ENCODE measurements at regions not wholly inside any gene's neighbourhood (a gene's known extent, or its start where the extent isn't known, plus 50 kb on each side); places are given as distances from the start of the nearest gene placed in this dataset.

DNA sequence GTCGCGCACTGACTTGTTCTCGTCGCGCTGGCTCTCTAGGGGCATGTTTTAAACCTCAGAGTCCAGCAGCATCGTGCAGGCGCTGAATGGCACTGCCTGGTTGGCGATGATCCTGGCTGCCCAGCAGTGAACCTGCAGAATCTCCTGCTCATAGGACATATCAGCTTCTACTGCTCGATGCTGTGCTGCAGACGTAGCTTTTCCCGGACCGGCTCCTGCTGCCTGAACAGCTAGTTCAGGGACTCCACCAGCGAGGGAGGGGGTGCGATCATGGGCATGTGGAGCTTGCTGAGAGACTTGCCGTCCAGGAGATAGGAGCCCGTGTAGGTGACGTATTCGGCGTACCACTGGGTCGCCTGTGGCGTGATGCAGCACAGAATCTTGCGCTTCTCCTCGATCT lies 890.0 kb upstream of the LRRTM1 start:
- Histone ChIP-seq H3K36me3 (ENCODE audit: control insufficient read depth in 1 of 2, insufficient read depth in 2 of 2, low read length in 2 of 2) (no peaks in the 10 kb centered on the region), H3K4me3 (ENCODE audit: low read depth in 1 of 2, low read length in 2 of 2) (no peak overlapping the region), H3K9me3 (ENCODE audit: control insufficient read depth in 1 of 2, low read length in 2 of 2) (peaks cover 10 to 15% of the 10 kb centered on the region in 2 donors), H3K9ac (ENCODE audit: low read depth in 1 of 2, low read length in 2 of 2) (no peak overlapping the region), H3K4me1 (ENCODE audit: control insufficient read depth in 1 of 2, insufficient read depth in 2 of 2, low read length in 2 of 2) (no peaks in the 10 kb centered on the region), H3K27ac (ENCODE audit: low read depth, low read length) (no peak overlapping the region), H3K27me3 (ENCODE audit: control insufficient read depth in 1 of 2, insufficient read depth in 2 of 2, low read length in 2 of 2) (no peaks in the 10 kb centered on the region)

GRCh38 chr2:81194176-81194575 lies 889.6 kb upstream of the LRRTM1 start:
- peaks cover 11 to 15% of the 10 kb centered on the region in 2 donors for H3K9me3 ChIP-seq (ENCODE audit: control insufficient read depth in 1 of 2, low read length in 2 of 2)
- no peak overlapping the region for H3K9ac ChIP-seq (ENCODE audit: low read depth in 1 of 2, low read length in 2 of 2)
- H3K36me3 ChIP-seq (ENCODE audit: control insufficient read depth in 1 of 2, insufficient read depth in 2 of 2, low read length in 2 of 2), result no peaks in the 10 kb centered on the region
- no peak overlapping the region for H3K27ac ChIP-seq (ENCODE audit: low read depth, low read length)
- no peaks in the 10 kb centered on the region for H3K27me3 ChIP-seq (ENCODE audit: control insufficient read depth in 1 of 2, insufficient read depth in 2 of 2, low read length in 2 of 2)
- H3K4me1 ChIP-seq (ENCODE audit: control insufficient read depth in 1 of 2, insufficient read depth in 2 of 2, low read length in 2 of 2), result no peaks in the 10 kb centered on the region
- no peak overlapping the region for H3K4me3 ChIP-seq (ENCODE audit: low read depth in 1 of 2, low read length in 2 of 2)

GRCh38 chr2:81181845-81182244 lies 877.3 kb upstream of the LRRTM1 start:
- Histone ChIP-seq H3K27me3 (ENCODE audit: control insufficient read depth in 1 of 2, insufficient read depth in 2 of 2, low read length in 2 of 2) (no peaks in the 10 kb centered on the region), H3K27ac (ENCODE audit: low read depth, low read length) (no peak overlapping the region), H3K36me3 (ENCODE audit: control insufficient read depth in 1 of 2, insufficient read depth in 2 of 2, low read length in 2 of 2) (no peaks in the 10 kb centered on the region), H3K4me1 (ENCODE audit: control insufficient read depth in 1 of 2, insufficient read depth in 2 of 2, low read length in 2 of 2) (no peaks in the 10 kb centered on the region), H3K4me3 (ENCODE audit: low read depth in 1 of 2, low read length in 2 of 2) (no peak overlapping the region), H3K9ac (ENCODE audit: low read depth in 1 of 2, low read length in 2 of 2) (no peak overlapping the region), H3K9me3 (ENCODE audit: control insufficient read depth in 1 of 2, low read length in 2 of 2) (peaks cover 0 to 5% of the 10 kb centered on the region in 2 donors)

DNA sequence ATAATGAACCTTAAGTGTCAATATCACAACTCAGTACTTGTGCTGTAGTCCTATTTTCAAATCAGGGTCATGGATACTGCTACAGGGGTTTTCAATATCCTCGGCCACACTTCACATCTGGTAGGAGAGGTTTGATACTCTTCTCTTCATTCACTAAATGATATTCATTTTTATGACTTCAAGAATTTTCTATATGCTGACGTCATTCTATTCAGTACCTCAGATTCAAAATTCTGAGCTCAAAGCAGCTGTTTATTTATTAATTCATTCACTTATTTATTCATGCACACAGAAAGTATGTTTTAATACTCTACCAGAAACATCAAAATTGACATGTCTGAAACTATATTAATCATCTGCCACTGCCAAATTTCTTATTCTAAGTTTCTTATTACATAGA lies 866.9 kb upstream of the LRRTM1 start:
- no peaks in the 10 kb centered on the region for H3K4me1 ChIP-seq (ENCODE audit: control insufficient read depth in 1 of 2, insufficient read depth in 2 of 2, low read length in 2 of 2)
- no peak overlapping the region for H3K4me3 ChIP-seq (ENCODE audit: low read depth in 1 of 2, low read length in 2 of 2)

GRCh38 chr2:81163583-81163982 lies 859.0 kb upstream of the LRRTM1 start:
- H3K27me3 ChIP-seq (ENCODE audit: control insufficient read depth in 1 of 2, insufficient read depth in 2 of 2, low read length in 2 of 2), result no peaks in the 10 kb centered on the region
- H3K9me3 ChIP-seq (ENCODE audit: control insufficient read depth in 1 of 2, low read length in 2 of 2), result peaks cover 0 to 7% of the 10 kb centered on the region in 2 donors
- H3K4me3 ChIP-seq (ENCODE audit: low read depth in 1 of 2, low read length in 2 of 2), result no peak overlapping the region
- no peaks in the 10 kb centered on the region for H3K36me3 ChIP-seq (ENCODE audit: control insufficient read depth in 1 of 2, insufficient read depth in 2 of 2, low read length in 2 of 2)
- no peak overlapping the region for H3K9ac ChIP-seq (ENCODE audit: low read depth in 1 of 2, low read length in 2 of 2)
- no peaks in the 10 kb centered on the region for H3K4me1 ChIP-seq (ENCODE audit: control insufficient read depth in 1 of 2, insufficient read depth in 2 of 2, low read length in 2 of 2)
- no peak overlapping the region for H3K27ac ChIP-seq (ENCODE audit: low read depth, low read length)

More for the DNA sequence above, 866.9 kb upstream of the LRRTM1 start:
- Histone ChIP-seq H3K9ac (ENCODE audit: low read depth in 1 of 2, low read length in 2 of 2) (no peak overlapping the region), H3K27ac (ENCODE audit: low read depth, low read length) (no peak overlapping the region), H3K9me3 (ENCODE audit: control insufficient read depth in 1 of 2, low read length in 2 of 2) (peaks cover 0 to 4% of the 10 kb centered on the region in 2 donors), H3K36me3 (ENCODE audit: control insufficient read depth in 1 of 2, insufficient read depth in 2 of 2, low read length in 2 of 2) (no peaks in the 10 kb centered on the region), H3K27me3 (ENCODE audit: control insufficient read depth in 1 of 2, insufficient read depth in 2 of 2, low read length in 2 of 2) (no peaks in the 10 kb centered on the region)

DNA sequence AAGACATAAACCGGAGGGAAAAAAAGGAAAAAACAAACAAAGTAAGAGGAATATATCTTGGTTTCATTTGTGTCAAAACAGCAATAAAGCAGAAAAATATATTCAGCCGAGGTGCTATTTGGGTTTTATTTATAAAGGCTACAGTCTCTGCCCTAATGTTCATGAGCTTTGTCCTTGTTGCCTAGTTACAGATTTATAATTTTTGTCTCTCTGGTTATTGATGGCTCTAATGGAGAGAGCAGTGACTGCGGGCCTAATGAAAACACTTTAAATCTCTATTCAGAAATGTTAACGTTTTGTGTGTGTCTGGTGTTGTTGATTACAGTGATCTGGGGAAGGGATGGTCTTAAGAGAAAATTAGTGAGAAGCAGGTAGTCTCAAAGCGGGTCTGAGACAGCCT lies 854.0 kb upstream of the LRRTM1 start:
- Histone ChIP-seq H3K4me3 (ENCODE audit: low read depth in 1 of 2, low read length in 2 of 2) (no peak overlapping the region), H3K9me3 (ENCODE audit: control insufficient read depth in 1 of 2, low read length in 2 of 2) (no peaks in the 10 kb centered on the region), H3K27me3 (ENCODE audit: control insufficient read depth in 1 of 2, insufficient read depth in 2 of 2, low read length in 2 of 2) (no peaks in the 10 kb centered on the region), H3K27ac (ENCODE audit: low read depth, low read length) (no peak overlapping the region), H3K4me1 (ENCODE audit: control insufficient read depth in 1 of 2, insufficient read depth in 2 of 2, low read length in 2 of 2) (no peaks in the 10 kb centered on the region), H3K9ac (ENCODE audit: low read depth in 1 of 2, low read length in 2 of 2) (no peak overlapping the region), H3K36me3 (ENCODE audit: control insufficient read depth in 1 of 2, insufficient read depth in 2 of 2, low read length in 2 of 2) (no peaks in the 10 kb centered on the region)

DNA sequence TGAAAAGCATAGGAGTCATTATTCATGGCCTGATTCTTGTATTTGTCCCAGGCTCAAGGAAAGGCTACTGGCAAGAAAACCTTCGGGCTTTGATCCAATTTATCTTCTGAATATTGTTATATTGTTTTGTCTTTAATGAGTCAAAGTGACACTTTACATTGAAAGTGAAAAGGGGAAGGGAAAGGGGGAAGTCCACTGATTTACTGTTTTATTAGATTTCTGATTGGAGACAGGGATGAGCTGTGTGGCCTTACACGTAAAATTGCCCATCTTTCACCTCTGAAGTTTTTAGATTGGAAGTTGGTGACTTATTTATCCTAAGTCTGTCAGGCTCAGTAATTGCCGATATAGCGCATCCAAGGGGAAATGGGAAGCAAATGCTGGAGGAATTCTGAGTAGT lies 843.8 kb upstream of the LRRTM1 start:
- no peak overlapping the region for H3K9ac ChIP-seq (ENCODE audit: low read depth in 1 of 2, low read length in 2 of 2)
- no peaks in the 10 kb centered on the region for H3K27me3 ChIP-seq (ENCODE audit: control insufficient read depth in 1 of 2, insufficient read depth in 2 of 2, low read length in 2 of 2)
- peaks cover 8 to 16% of the 10 kb centered on the region in 2 donors for H3K9me3 ChIP-seq (ENCODE audit: control insufficient read depth in 1 of 2, low read length in 2 of 2)
- H3K4me1 ChIP-seq (ENCODE audit: control insufficient read depth in 1 of 2, insufficient read depth in 2 of 2, low read length in 2 of 2), result no peaks in the 10 kb centered on the region
- no peak overlapping the region for H3K27ac ChIP-seq (ENCODE audit: low read depth, low read length)
- no peak overlapping the region for H3K4me3 ChIP-seq (ENCODE audit: low read depth in 1 of 2, low read length in 2 of 2)
- H3K36me3 ChIP-seq (ENCODE audit: control insufficient read depth in 1 of 2, insufficient read depth in 2 of 2, low read length in 2 of 2), result no peaks in the 10 kb centered on the region

- H3K4me1 ChIP-seq (ENCODE audit: control insufficient read depth in 1 of 2, insufficient read depth in 2 of 2, low read length in 2 of 2), result no peaks in the 10 kb centered on the region
- H3K9me3 ChIP-seq (ENCODE audit: control insufficient read depth in 1 of 2, low read length in 2 of 2), result peaks cover 7 to 9% of the 10 kb centered on the region in 2 donors
- H3K27me3 ChIP-seq (ENCODE audit: control insufficient read depth in 1 of 2, insufficient read depth in 2 of 2, low read length in 2 of 2), result no peaks in the 10 kb centered on the region
- no peaks in the 10 kb centered on the region for H3K36me3 ChIP-seq (ENCODE audit: control insufficient read depth in 1 of 2, insufficient read depth in 2 of 2, low read length in 2 of 2)
- no peak overlapping the region for H3K9ac ChIP-seq (ENCODE audit: low read depth in 1 of 2, low read length in 2 of 2)
- no peak overlapping the region for H3K27ac ChIP-seq (ENCODE audit: low read depth, low read length)
- no peak overlapping the region for H3K4me3 ChIP-seq (ENCODE audit: low read depth in 1 of 2, low read length in 2 of 2)
These were observed 831.7 kb upstream of the LRRTM1 start for GRCh38 chr2:81136296-81136695.

GRCh38 chr2:81097361-81097760 lies 792.8 kb upstream of the LRRTM1 start:
- H3K9me3 ChIP-seq (ENCODE audit: control insufficient read depth in 1 of 2, low read length in 2 of 2), result peaks cover 0 to 6% of the 10 kb centered on the region in 2 donors
- H3K27ac ChIP-seq (ENCODE audit: low read depth, low read length), result no peak overlapping the region
- H3K4me1 ChIP-seq (ENCODE audit: control insufficient read depth in 1 of 2, insufficient read depth in 2 of 2, low read length in 2 of 2), result no peaks in the 10 kb centered on the region
- H3K4me3 ChIP-seq (ENCODE audit: low read depth in 1 of 2, low read length in 2 of 2), result no peak overlapping the region
- no peak overlapping the region for H3K9ac ChIP-seq (ENCODE audit: low read depth in 1 of 2, low read length in 2 of 2)
- no peaks in the 10 kb centered on the region for H3K27me3 ChIP-seq (ENCODE audit: control insufficient read depth in 1 of 2, insufficient read depth in 2 of 2, low read length in 2 of 2)
- no peaks in the 10 kb centered on the region for H3K36me3 ChIP-seq (ENCODE audit: control insufficient read depth in 1 of 2, insufficient read depth in 2 of 2, low read length in 2 of 2)

- Histone ChIP-seq H3K4me3 (ENCODE audit: low read depth in 1 of 2, low read length in 2 of 2) (no peak overlapping the region), H3K9me3 (ENCODE audit: control insufficient read depth in 1 of 2, low read length in 2 of 2) (peaks cover 0 to 6% of the 10 kb centered on the region in 2 donors), H3K27ac (ENCODE audit: low read depth, low read length) (no peak overlapping the region)
These were observed 788.5 kb upstream of the LRRTM1 start for GRCh38 chr2:81093031-81093430.

DNA sequence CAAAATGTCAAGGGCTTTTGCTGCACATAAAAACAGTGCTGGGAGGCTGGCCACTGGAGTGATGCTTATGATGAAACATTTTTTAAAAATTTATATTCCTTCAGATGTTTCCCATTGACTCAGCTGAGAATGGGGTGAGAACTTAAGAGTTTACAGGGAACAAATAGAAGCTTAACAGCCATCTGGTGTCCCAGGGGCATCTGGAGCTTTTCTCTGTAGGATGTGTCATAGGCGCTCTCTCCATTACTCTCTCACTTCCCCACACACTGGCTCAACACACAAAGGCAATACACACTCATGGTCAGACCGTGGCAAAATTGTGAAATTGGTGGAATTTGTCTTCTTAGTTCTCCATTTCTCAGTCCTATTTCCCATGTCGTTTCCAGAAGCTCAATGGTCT lies 783.1 kb upstream of the LRRTM1 start:
- Histone ChIP-seq H3K9me3 (ENCODE audit: control insufficient read depth in 1 of 2, low read length in 2 of 2) (no peaks in the 10 kb centered on the region), H3K4me3 (ENCODE audit: low read depth in 1 of 2, low read length in 2 of 2) (no peak overlapping the region), H3K9ac (ENCODE audit: low read depth in 1 of 2, low read length in 2 of 2) (no peak overlapping the region), H3K4me1 (ENCODE audit: control insufficient read depth in 1 of 2, insufficient read depth in 2 of 2, low read length in 2 of 2) (no peaks in the 10 kb centered on the region), H3K36me3 (ENCODE audit: control insufficient read depth in 1 of 2, insufficient read depth in 2 of 2, low read length in 2 of 2) (no peaks in the 10 kb centered on the region), H3K27ac (ENCODE audit: low read depth, low read length) (no peak overlapping the region), H3K27me3 (ENCODE audit: control insufficient read depth in 1 of 2, insufficient read depth in 2 of 2, low read length in 2 of 2) (no peaks in the 10 kb centered on the region)

More at GRCh38 chr2:81093031-81093430, 788.5 kb upstream of the LRRTM1 start:
- no peaks in the 10 kb centered on the region for H3K27me3 ChIP-seq (ENCODE audit: control insufficient read depth in 1 of 2, insufficient read depth in 2 of 2, low read length in 2 of 2)
- no peaks in the 10 kb centered on the region for H3K4me1 ChIP-seq (ENCODE audit: control insufficient read depth in 1 of 2, insufficient read depth in 2 of 2, low read length in 2 of 2)
- H3K36me3 ChIP-seq (ENCODE audit: control insufficient read depth in 1 of 2, insufficient read depth in 2 of 2, low read length in 2 of 2), result no peaks in the 10 kb centered on the region
- no peak overlapping the region for H3K9ac ChIP-seq (ENCODE audit: low read depth in 1 of 2, low read length in 2 of 2)

All from duodenal mucosa (tissue), 2 donors.